CD4-positive, alpha-beta T cell (primary cell): ENCODE measurements at regions not wholly inside any gene's neighbourhood (a gene's known extent, or its start where the extent isn't known, plus 50 kb on each side); places are given as distances from the start of the nearest gene placed in this dataset.

Experiments used
- ATAC-seq: fragments of 200-7000 bp; cut with Tn5 transposase; one replicate; pipeline ENCODE4 v1.10.0; 2022; ENCODE audit warnings: mild to moderate bottlenecking; ENCODE audit not compliant: poor library complexity
- CTCF ChIA-PET: fragments of 350-600 bp; sonication (Branson Sonifier 250); formaldehyde crosslinking; loops from one replicate; lab custom pipeline; 2021; ENCODE audit warnings: antibody characterized with exemption, inconsistent platforms; lab: Charles Lee
- POLR2A ChIA-PET: fragments of 350-600 bp; sonication (Branson Sonifier 250); formaldehyde crosslinking; loops from one replicate; lab custom pipeline; 2021; ENCODE audit warnings: antibody characterized with exemption, inconsistent platforms; lab: Charles Lee
- DNase-seq, 14 experiments: peaks; one replicate each; pipeline ENCODE4 v3.0.0-alpha.2; 2013 to 2020; ENCODE audit warnings: mixed read lengths in 2 of 14
- H3K27ac ChIP-seq, 2 donors: one replicate each; pipeline versions ENCODE4 v1.5.1 to v1.7.0; 2013; ENCODE audit warnings: low read length in 2 of 2, low read depth in 1 of 2, mild to moderate bottlenecking in 1 of 2
- H3K27me3 ChIP-seq, 2 experiments: 1 replicate in 1 of 2; 2 replicates in 1 of 2; pipeline versions ENCODE4 v1.6.1 to v1.7.0; 2013; ENCODE audit warnings: low read length in 2 of 2, control low read depth in 1 of 2, mild to moderate bottlenecking in 1 of 2, moderate library complexity in 1 of 2; ENCODE audit not compliant: insufficient read depth in 2 of 2, control insufficient read depth in 1 of 2
- H3K36me3 ChIP-seq: one replicate; pipeline ENCODE4 v1.6.1; 2013; ENCODE audit warnings: low read length, control low read depth; ENCODE audit not compliant: insufficient read depth
- H3K4me1 ChIP-seq: one replicate; pipeline ENCODE4 v1.6.1; 2013; ENCODE audit warnings: low read length, control low read depth; ENCODE audit not compliant: insufficient read depth
- H3K4me3 ChIP-seq: one replicate; pipeline ENCODE4 v1.5.1; 2013; ENCODE audit warnings: mild to moderate bottlenecking, low read length, moderate library complexity
- H3K9me3 ChIP-seq, 2 experiments: 1 replicate in 1 of 2; 2 replicates in 1 of 2; pipeline versions ENCODE4 v1.6.1 to v1.7.0; 2013; ENCODE audit warnings: low read length in 2 of 2, mild to moderate bottlenecking in 2 of 2, control low read depth in 1 of 2, moderate library complexity in 1 of 2; ENCODE audit not compliant: control insufficient read depth in 1 of 2, insufficient read depth in 1 of 2
- H3K27ac Mint-ChIP-seq: one replicate; pipeline ENCODE4 v1.8.0; 2020; ENCODE audit warnings: mixed read lengths
- H3K27me3 Mint-ChIP-seq: one replicate; pipeline ENCODE4 v1.8.0; 2021; ENCODE audit warnings: mixed read lengths
- H3K36me3 Mint-ChIP-seq: one replicate; pipeline ENCODE4 v1.8.0; 2021; ENCODE audit warnings: low read depth, mixed read lengths
- H3K4me1 Mint-ChIP-seq: one replicate; pipeline ENCODE4 v1.8.0; 2021; ENCODE audit warnings: low read depth, mixed read lengths
- H3K4me3 Mint-ChIP-seq: one replicate; pipeline ENCODE4 v1.8.0; 2020; ENCODE audit warnings: mild to moderate bottlenecking, mixed read lengths
- H3K9me3 Mint-ChIP-seq: one replicate; pipeline ENCODE4 v1.8.0; 2020; ENCODE audit warnings: mixed read lengths
- intact Hi-C, 2 experiments: fragments of 100-400 bp; cut with DNase I in 1 of 2; cut with micrococcal nuclease in 1 of 2; formaldehyde crosslinking; loops; one replicate each; pipeline versions ENCODE4 v1.15.1 to v1.9.0; 2023 to 2025; cut with DNase I, micrococcal nuclease
- TF ChIP-seq, protein P1 (sequence below): fragments of 200-600 bp; IDR thresholded peaks from one replicate; pipeline ENCODE4 v1.8.0; 2022; ENCODE audit warnings: antibody characterized with exemption, mild to moderate bottlenecking

DNA sequence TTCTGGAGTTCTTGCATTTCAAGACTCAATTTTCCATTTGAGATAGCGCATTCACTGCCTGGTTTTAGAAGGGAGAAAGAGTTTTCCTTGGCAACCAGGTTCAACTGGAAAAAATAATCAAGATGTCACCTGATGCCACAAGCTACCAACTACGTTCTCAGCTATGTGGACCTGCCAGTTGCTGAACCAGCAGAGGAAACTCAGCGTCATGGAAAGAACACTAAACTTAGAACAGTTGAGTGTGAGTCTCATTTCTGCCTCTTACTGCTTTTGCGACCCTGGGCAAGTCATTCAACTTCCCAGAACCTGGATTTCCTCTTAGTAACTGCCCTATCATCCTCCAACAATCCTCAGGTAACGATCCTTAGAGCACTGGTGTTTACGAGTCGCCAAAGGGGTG, 373.0 kb upstream of the ESRRG start:
- ChIA-PET POLR2A (no interaction called here), CTCF (no interaction called here)
- H3K4me1 ChIP-seq, result no peaks in the 10 kb centered on the region

DNA sequence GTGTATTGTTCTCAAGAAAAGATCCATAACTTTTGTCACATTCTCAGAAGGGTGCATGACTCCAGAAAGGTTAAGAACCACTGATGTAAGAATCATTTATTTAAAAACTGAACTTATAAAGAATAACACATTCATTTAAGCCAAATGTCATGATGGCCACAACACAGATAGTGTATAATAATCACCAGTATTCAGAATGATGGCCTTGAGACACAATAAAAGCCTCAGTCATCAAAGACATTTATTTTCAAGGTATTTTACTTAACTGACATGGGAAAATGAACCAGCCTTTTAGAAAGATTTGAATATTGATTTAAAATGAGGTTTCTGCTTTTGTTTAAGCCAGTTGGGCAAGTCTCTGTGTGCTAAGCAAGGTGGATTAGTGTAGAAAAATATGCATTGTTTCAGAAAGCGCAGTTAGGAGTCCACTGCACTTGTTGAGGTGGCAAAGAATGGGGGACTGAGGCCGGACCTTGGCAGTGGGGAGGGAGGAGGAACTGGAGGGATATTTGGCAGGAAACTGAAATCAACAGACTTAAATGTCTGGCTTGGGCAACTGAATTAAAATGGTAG, 371.9 kb upstream of the ESRRG start:
- H3K27ac Mint-ChIP-seq, result no peak overlapping the region
- H3K36me3 Mint-ChIP-seq, result no peaks in the 10 kb centered on the region
- Histone ChIP-seq H3K27me3 (peaks cover 8 to 9% of the 10 kb centered on the region in 2 experiments), H3K4me1 (no peaks in the 10 kb centered on the region), H3K4me3 (no peak overlapping the region), H3K9me3 (peaks cover 0 to 4% of the 10 kb centered on the region in 2 experiments), H3K36me3 (no peaks in the 10 kb centered on the region), H3K27ac (no peak overlapping the region)
- H3K27me3 Mint-ChIP-seq, result peaks cover 30% of the 10 kb centered on the region
- no peaks in the 10 kb centered on the region for H3K4me1 Mint-ChIP-seq
- ChIA-PET POLR2A (no interaction called here), CTCF (no interaction called here)
- intact Hi-C loops, result no loop called here
- ATAC-seq (no peak), DNase-seq (no peak)
- TF ChIP-seq, protein P1, sequence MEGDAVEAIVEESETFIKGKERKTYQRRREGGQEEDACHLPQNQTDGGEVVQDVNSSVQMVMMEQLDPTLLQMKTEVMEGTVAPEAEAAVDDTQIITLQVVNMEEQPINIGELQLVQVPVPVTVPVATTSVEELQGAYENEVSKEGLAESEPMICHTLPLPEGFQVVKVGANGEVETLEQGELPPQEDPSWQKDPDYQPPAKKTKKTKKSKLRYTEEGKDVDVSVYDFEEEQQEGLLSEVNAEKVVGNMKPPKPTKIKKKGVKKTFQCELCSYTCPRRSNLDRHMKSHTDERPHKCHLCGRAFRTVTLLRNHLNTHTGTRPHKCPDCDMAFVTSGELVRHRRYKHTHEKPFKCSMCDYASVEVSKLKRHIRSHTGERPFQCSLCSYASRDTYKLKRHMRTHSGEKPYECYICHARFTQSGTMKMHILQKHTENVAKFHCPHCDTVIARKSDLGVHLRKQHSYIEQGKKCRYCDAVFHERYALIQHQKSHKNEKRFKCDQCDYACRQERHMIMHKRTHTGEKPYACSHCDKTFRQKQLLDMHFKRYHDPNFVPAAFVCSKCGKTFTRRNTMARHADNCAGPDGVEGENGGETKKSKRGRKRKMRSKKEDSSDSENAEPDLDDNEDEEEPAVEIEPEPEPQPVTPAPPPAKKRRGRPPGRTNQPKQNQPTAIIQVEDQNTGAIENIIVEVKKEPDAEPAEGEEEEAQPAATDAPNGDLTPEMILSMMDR, result no peak
- no peak overlapping the region for H3K4me3 Mint-ChIP-seq
- H3K9me3 Mint-ChIP-seq, result no peaks in the 10 kb centered on the region

More for the DNA sequence above, 373.0 kb upstream of the ESRRG start:
- DNase-seq (no peak), ATAC-seq (no peak)
- no peaks in the 10 kb centered on the region for H3K36me3 ChIP-seq
- H3K4me3 ChIP-seq, result no peak overlapping the region
- Mint-ChIP-seq H3K4me3 (no peak overlapping the region), H3K4me1 (no peaks in the 10 kb centered on the region), H3K27ac (no peak overlapping the region), H3K36me3 (no peaks in the 10 kb centered on the region), H3K27me3 (peaks cover 20% of the 10 kb centered on the region), H3K9me3 (peaks cover 5% of the 10 kb centered on the region)
- peaks cover 4% of the 10 kb centered on the region in 2 experiments for H3K27me3 ChIP-seq
- H3K27ac ChIP-seq, result no peak overlapping the region
- no peaks in the 10 kb centered on the region for H3K9me3 ChIP-seq
- intact Hi-C loops, result no loop called here
- TF ChIP-seq, protein P1, result no peak

DNA sequence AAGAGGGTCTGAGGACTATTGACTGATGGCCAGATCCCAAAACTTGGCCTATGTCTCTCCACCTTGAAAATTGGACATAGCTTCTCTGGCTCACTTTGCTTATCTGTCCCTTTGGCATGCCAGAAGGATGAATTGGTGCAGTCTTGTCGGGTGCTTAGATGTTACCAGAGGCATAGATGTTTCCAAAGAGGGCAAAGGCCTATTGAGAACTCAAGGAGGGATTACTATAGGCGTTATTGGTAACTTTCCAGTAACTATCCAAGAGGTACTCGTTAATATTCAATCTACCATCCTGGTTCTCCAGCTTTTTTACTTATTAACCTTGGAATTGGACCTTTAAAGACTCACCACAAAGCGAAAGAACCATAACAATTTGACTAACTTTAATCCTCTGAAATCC, 368.3 kb upstream of the ESRRG start:
- H3K4me3 ChIP-seq, result no peak overlapping the region
- intact Hi-C loops, result no loop called here
- Mint-ChIP-seq H3K4me3 (no peak overlapping the region), H3K4me1 (no peaks in the 10 kb centered on the region), H3K27me3 (peaks cover 55% of the 10 kb centered on the region), H3K27ac (no peak overlapping the region), H3K36me3 (no peaks in the 10 kb centered on the region), H3K9me3 (peaks cover 3% of the 10 kb centered on the region)
- TF ChIP-seq, protein P1, result no peak
- H3K27me3 ChIP-seq, result peaks cover 16 to 19% of the 10 kb centered on the region in 2 experiments
- H3K36me3 ChIP-seq, result no peaks in the 10 kb centered on the region
- ChIA-PET POLR2A (no interaction called here), CTCF (no interaction called here)
- no peak overlapping the region for H3K27ac ChIP-seq
- H3K4me1 ChIP-seq, result no peaks in the 10 kb centered on the region
- ATAC-seq (no peak), DNase-seq (no peak)
- H3K9me3 ChIP-seq, result peaks cover 0 to 8% of the 10 kb centered on the region in 2 experiments
